Activated CD8-positive, alpha-beta memory T cell treated with anti-CD3 and anti-CD28 coated beads, Interleukin-2, amount 10 ng/mL, durations not matched to agents 7 days and 5 days (primary cell): ENCODE measurements at regions not wholly inside any gene's neighbourhood (a gene's known extent, or its start where the extent isn't known, plus 50 kb on each side); places are given as distances from the start of the nearest gene placed in this dataset.

Experiments used
- ATAC-seq: fragments of 150-1000 bp; cut with Tn5 transposase; one replicate; pipeline ENCODE4 v1.10.0; 2021; ENCODE audit warnings: moderate library complexity
- CTCF ChIA-PET: fragments of 350-600 bp; sonication (Branson Sonifier 250); formaldehyde crosslinking; loops from one replicate; lab custom pipeline; 2021; ENCODE audit warnings: antibody characterized with exemption; lab: Charles Lee
- DNase-seq: peaks from one replicate; pipeline ENCODE4 v3.0.0-alpha.2; 2020
- H3K27ac Mint-ChIP-seq: one replicate; pipeline ENCODE4 v1.8.0; 2021; ENCODE audit warnings: mild to moderate bottlenecking, mixed read lengths
- H3K27me3 Mint-ChIP-seq: one replicate; pipeline ENCODE4 v1.8.0; 2021; ENCODE audit warnings: mixed read lengths
- H3K36me3 Mint-ChIP-seq: one replicate; pipeline ENCODE4 v1.8.0; 2021; ENCODE audit warnings: mild to moderate bottlenecking, mixed read lengths
- H3K4me1 Mint-ChIP-seq: one replicate; pipeline ENCODE4 v1.8.0; 2021; ENCODE audit warnings: mixed read lengths
- H3K4me3 Mint-ChIP-seq: one replicate; pipeline ENCODE4 v1.8.0; 2021; ENCODE audit warnings: mild to moderate bottlenecking, moderate library complexity, mixed read lengths
- H3K9me3 Mint-ChIP-seq: one replicate; pipeline ENCODE4 v1.8.0; 2022; ENCODE audit warnings: low read depth, mixed read lengths

DNA sequence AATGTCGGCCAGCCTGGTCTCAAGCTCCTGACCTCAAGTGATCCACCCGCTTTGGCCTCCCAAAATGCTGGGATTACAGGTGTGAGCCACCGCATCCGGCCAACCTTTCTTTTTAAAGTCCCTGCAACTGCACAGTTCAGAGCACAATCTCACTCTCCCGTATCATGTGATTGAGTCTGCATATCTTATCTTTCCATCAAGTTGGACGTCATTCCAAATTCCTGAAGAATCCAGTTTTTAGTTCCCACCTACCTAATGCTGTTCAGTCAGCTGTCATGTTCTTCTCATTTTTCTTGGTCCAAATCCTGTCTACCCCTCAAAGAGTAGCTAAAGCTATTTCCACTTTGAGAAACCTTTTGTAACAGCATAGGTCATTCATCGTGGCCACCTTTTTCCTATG lies 110.8 kb upstream of the FBXO11 start:
- DNase-seq (no peak), ATAC-seq (no peak)
- H3K4me3 Mint-ChIP-seq, result no peak overlapping the region
- CTCF ChIA-PET, result no interaction called here
- H3K9me3 Mint-ChIP-seq, result peaks cover 2% of the 10 kb centered on the region
- no peaks in the 10 kb centered on the region for H3K4me1 Mint-ChIP-seq
- no peak overlapping the region for H3K27ac Mint-ChIP-seq
- peaks cover 2% of the 10 kb centered on the region for H3K36me3 Mint-ChIP-seq
- H3K27me3 Mint-ChIP-seq, result peaks cover 18% of the 10 kb centered on the region

DNA sequence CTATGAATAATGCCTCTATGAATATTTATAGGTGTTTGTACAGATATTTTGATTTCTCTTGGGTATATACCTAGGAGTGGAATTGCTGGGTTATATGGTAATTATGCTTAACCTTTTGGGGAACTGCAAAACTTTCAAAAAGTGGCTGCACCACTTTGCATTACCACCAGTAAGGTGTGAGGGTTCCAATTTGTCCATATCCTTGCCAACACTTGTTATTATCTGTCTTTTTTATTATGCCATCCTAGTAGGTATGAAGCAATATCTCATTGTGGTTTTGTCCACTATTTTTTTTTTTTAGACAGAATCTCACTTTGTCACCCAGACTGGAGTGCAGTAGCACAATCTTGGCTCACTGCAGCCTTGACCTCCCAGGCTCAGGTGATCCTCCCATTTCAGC lies 112.2 kb upstream of the FBXO11 start:
- H3K4me3 Mint-ChIP-seq, result no peak overlapping the region
- peaks cover 21% of the 10 kb centered on the region for H3K27me3 Mint-ChIP-seq
- ATAC-seq (no peak), DNase-seq (no peak)
- no peaks in the 10 kb centered on the region for H3K4me1 Mint-ChIP-seq
- peaks cover 2% of the 10 kb centered on the region for H3K36me3 Mint-ChIP-seq
- CTCF ChIA-PET, result no interaction called here
- peaks cover 2% of the 10 kb centered on the region for H3K9me3 Mint-ChIP-seq
- no peak overlapping the region for H3K27ac Mint-ChIP-seq

DNA sequence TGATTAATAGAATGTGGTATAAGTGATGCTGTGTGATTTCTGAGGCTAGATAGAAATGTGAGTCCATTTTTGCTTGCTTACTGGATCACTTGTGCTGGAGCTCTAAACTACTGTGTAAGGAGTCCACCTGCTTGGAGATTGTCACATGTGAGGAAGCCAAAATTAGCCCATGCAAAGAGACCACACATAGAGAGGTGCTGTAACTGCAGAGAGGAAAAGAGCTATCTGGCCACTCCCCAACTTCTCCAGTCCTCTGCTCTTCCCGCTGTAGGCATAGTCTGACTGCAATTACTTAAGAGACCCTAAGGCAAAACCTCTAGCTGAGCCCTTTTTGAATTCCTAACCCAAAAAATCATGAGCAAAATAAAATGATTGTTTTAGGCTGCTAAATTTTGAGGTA lies 120.6 kb upstream of the FBXO11 start:
- Mint-ChIP-seq H3K36me3 (no peaks in the 10 kb centered on the region), H3K4me3 (no peak overlapping the region), H3K9me3 (no peaks in the 10 kb centered on the region), H3K4me1 (no peaks in the 10 kb centered on the region), H3K27ac (no peak overlapping the region), H3K27me3 (peaks cover 33% of the 10 kb centered on the region)
- DNase-seq (no peak), ATAC-seq (no peak)
- CTCF ChIA-PET, result no interaction called here

DNA sequence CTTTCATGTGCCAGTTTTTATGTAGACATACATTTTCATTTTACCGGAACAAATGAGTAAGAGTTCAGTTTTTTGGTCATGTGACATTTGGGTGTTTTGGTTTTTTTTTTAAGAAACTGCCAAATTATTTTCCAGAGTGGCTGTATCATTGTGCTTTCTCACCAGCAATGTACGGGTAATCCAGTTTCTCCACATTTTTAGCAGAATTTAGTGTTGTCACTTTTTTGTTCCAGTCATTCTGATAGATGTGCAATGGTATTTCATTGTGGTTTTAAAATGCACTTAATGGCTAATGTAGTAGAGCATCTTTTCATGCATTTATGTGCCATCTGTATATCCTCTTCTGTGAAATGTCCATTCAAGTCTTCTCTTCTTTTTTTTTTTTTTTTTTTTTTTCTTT lies 126.5 kb upstream of the FBXO11 start:
- no peak for ATAC-seq
- no peak for DNase-seq
- CTCF ChIA-PET, result no interaction called here
- H3K9me3 Mint-ChIP-seq, result no peaks in the 10 kb centered on the region
- H3K4me3 Mint-ChIP-seq, result no peak overlapping the region
- H3K36me3 Mint-ChIP-seq, result no peaks in the 10 kb centered on the region
- H3K27ac Mint-ChIP-seq, result no peak overlapping the region
- peaks cover 7% of the 10 kb centered on the region for H3K27me3 Mint-ChIP-seq
- H3K4me1 Mint-ChIP-seq, result no peaks in the 10 kb centered on the region

DNA sequence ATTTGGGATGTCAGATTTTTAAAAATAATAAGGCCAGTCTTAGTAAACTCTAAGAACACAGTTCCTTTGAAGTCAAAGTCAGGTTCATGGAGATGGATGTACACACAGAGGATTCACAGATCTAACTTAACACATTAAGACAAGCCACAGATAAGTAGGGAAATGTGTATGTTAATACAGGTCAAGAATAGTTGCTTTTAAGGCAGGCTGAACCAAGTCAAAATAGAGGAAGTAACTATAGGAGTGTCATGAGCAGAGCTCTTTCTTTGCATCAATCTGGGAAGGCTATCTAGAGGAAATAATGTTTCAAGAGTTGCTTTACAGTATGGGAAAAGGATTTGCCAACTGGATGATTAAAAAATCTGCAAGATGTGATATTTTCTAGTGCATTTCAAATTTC lies 128.0 kb upstream of the FBXO11 start:
- Mint-ChIP-seq H3K4me3 (no peak overlapping the region), H3K27me3 (peaks cover 4% of the 10 kb centered on the region), H3K36me3 (no peaks in the 10 kb centered on the region), H3K4me1 (no peaks in the 10 kb centered on the region), H3K27ac (no peak overlapping the region), H3K9me3 (no peaks in the 10 kb centered on the region)
- CTCF ChIA-PET, result no interaction called here
- ATAC-seq (no peak), DNase-seq (no peak)

DNA sequence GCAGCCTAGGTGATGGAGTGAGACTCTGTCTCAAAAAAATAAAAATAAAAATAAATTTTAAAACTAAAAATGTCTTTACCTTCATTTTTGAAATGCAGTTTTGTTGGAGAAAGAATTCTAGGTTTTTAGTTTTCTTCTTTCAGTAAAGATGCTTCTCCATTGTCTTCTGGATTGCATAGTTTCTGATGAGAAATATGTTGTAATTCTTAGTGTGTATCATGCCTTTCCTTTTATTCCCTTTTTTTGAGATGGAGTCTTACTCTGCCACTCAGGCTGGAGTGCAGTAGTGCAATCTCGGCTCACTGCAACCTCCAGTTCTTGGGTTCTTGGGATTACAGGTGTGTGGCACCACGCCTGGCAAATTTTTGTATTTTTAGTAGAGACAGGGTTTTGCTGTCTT lies 130.0 kb upstream of the FBXO11 start:
- Mint-ChIP-seq H3K4me1 (no peaks in the 10 kb centered on the region), H3K9me3 (no peaks in the 10 kb centered on the region), H3K27ac (no peak overlapping the region), H3K27me3 (no peaks in the 10 kb centered on the region), H3K36me3 (no peaks in the 10 kb centered on the region), H3K4me3 (no peak overlapping the region)
- CTCF ChIA-PET, result no interaction called here
- ATAC-seq (no peak), DNase-seq (no peak)

DNA sequence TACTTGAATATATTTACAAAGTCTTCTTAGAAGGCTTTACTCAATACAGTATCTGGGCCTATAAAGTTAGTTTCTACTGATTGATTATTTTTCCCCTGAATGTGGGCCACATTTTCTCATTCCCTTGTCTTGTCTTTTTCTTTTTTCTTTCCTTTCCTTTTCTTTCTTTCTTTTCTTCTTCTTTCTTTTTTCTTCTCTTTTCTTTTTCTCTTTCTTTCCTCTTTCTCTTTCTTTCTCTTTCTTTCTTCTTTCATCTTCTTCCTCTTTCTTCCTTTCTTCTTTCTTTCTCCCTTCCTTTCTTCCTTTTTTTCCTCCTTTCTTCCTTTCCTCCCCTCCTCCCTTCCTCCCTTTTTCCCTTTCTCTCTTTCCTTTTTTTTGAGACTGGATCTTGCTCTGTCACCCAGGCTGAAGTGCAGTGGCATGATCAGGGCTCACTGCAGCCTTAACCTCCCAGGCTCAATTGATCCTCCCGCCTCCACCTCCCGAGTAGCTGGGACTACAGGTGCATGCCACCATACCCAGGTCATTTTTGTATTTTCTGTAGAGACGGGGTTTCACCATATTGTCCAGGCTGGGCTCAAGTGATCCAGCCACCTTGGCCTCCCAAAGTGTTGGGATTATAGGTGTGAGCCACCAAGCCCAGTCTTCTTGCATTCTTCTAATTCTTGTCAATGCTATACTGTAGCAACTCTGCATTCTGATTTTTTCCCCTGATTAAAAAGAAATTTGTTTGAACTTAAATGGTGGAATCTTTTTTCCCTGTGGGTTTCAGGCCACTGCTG lies 133.1 kb upstream of the FBXO11 start:
- Mint-ChIP-seq H3K4me3 (no peak overlapping the region), H3K4me1 (no peaks in the 10 kb centered on the region), H3K27me3 (peaks cover 9% of the 10 kb centered on the region), H3K27ac (no peak overlapping the region), H3K9me3 (no peaks in the 10 kb centered on the region), H3K36me3 (no peaks in the 10 kb centered on the region)
- no peak for ATAC-seq
- no peak for DNase-seq
- CTCF ChIA-PET, result no interaction called here

DNA sequence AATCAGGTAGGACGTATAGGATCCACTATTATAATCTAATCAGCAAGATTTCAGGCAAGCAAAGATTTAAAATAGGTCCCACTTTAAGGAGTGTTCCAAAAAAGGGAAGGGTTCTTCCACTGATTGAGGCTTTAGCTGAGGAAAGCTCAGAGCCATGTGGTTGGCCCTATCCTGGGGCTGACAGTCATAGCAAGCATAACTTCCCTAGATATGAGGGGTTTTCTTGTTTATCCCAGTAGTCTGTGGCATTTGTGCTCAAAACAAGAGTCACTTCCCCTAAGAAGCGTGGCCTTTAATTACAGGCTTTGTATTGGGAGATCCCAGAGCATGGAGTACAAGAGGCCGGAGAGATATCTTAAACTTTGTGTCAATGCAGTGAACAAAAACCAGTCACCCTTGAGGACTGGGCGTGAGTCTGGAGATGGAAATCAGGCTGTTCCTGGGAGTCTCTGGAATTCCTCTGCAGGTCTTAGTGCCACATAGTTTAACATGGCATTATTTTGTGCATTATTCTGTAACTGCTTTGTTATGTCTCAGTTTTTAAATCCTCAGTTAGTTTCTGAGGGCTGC lies 136.9 kb upstream of the FBXO11 start:
- Mint-ChIP-seq H3K4me1 (no peaks in the 10 kb centered on the region), H3K9me3 (no peaks in the 10 kb centered on the region), H3K36me3 (no peaks in the 10 kb centered on the region), H3K27ac (no peak overlapping the region), H3K27me3 (peaks cover 9% of the 10 kb centered on the region), H3K4me3 (no peak overlapping the region)
- DNase-seq (no peak), ATAC-seq (no peak)
- CTCF ChIA-PET, result no interaction called here

DNA sequence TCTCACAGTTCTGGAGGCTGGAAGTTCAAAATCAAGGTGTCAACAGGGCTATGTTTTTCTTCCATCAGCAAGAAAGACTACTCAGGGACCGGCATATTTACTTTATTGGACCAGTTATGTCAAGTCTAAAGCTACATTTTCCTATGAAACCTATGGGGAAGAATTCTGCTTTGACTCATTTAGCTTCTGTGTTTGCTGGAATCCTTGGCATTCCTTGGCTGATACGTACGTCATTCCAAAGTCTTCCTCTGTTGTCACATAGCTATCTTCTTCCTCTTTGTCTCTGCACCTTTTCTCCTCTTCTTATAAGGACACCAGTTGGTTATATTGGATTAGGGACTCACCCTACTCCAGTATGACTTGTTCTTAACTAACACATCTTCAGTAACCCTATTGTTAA lies 137.4 kb upstream of the FBXO11 start:
- Mint-ChIP-seq H3K27ac (no peak overlapping the region), H3K9me3 (no peaks in the 10 kb centered on the region), H3K4me1 (no peaks in the 10 kb centered on the region), H3K36me3 (no peaks in the 10 kb centered on the region), H3K4me3 (no peak overlapping the region), H3K27me3 (peaks cover 9% of the 10 kb centered on the region)
- ATAC-seq (no peak), DNase-seq (no peak)
- CTCF ChIA-PET, result no interaction called here

DNA sequence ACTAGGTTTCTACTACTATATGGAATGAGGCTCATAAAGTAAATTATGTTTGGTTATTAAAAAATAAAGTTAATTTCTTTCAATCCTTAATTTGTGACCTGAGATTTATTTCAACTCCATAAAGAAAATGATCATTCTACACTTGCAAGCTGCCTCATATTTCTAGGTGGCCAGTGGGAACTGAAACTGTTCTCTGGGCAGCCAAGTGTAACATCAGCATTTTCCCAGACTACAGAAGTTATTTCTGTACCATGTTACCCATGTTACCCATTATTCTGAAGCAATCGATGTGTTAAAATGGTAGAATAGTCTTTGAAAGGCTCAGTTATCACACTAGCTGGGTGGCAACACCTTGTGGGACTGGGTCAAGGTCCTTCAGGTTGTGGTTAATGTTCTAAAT lies 139.3 kb upstream of the FBXO11 start:
- DNase-seq (no peak), ATAC-seq (no peak)
- no peak overlapping the region for H3K4me3 Mint-ChIP-seq
- H3K4me1 Mint-ChIP-seq, result no peaks in the 10 kb centered on the region
- H3K27ac Mint-ChIP-seq, result no peak overlapping the region
- CTCF ChIA-PET, result no interaction called here
- peaks cover 9% of the 10 kb centered on the region for H3K27me3 Mint-ChIP-seq
- no peaks in the 10 kb centered on the region for H3K36me3 Mint-ChIP-seq
- no peaks in the 10 kb centered on the region for H3K9me3 Mint-ChIP-seq

DNA sequence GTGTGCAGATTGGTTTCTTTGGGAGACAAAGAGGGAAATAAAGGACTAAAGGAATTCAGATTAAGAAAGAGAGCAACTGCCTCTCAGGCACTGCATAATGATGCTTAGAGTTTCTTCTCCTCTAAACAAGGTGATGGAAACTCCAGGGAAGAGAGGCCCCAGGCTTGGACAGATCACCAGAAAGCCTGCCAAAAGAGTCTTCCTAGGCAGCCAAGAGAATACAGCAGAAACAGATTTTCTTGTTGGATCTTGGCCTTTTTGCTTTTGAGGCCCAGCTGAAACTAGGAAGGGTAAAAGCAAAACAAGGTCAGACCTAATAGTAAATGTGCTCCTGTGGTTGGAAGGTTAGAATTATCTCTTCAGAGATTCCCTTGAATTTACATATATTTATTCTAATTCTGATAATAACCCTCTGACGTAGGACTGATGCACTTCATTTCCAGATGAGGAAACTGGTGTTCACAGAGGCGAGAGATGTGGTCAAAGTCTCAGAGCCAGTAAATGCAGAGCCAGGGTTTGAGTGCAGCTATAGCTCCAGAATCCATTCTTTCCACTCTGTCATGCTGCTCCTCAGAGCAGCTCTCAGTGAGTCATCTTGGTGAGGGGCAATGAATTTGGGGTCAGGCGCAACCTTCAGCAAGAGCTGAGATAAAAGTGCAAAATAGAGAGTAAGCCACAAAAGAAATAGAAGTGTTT lies 142.3 kb upstream of the FBXO11 start:
- no peaks in the 10 kb centered on the region for H3K9me3 Mint-ChIP-seq
- no peaks in the 10 kb centered on the region for H3K4me1 Mint-ChIP-seq
- no peaks in the 10 kb centered on the region for H3K36me3 Mint-ChIP-seq
- no peak overlapping the region for H3K4me3 Mint-ChIP-seq
- ATAC-seq (no peak), DNase-seq (no peak)
- CTCF ChIA-PET, result no interaction called here
- H3K27ac Mint-ChIP-seq, result no peak overlapping the region
- H3K27me3 Mint-ChIP-seq, result no peaks in the 10 kb centered on the region

DNA sequence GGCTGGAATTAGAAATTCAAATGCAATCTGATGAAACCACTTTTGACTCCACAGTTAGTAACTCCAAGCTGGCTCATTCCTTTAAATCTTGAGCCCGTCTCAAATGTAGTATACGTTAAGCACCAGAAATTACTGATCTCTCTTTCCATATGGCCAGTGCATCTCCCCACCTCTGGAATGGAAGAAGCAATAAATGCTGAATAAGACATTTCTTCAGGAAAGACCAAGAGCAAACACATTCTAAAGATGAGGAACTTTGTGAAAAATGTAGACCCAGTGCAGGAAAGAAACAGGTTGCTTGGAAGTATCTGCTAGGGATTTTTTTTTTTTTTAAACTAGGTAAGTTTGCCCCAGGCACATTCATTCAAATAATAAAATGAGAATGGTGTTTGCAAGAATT lies 143.1 kb upstream of the FBXO11 start:
- CTCF ChIA-PET, result no interaction called here
- H3K4me3 Mint-ChIP-seq, result no peak overlapping the region
- no peaks in the 10 kb centered on the region for H3K4me1 Mint-ChIP-seq
- no peak for DNase-seq
- no peaks in the 10 kb centered on the region for H3K27me3 Mint-ChIP-seq
- no peak for ATAC-seq
- no peaks in the 10 kb centered on the region for H3K9me3 Mint-ChIP-seq
- no peaks in the 10 kb centered on the region for H3K36me3 Mint-ChIP-seq
- H3K27ac Mint-ChIP-seq, result no peak overlapping the region

DNA sequence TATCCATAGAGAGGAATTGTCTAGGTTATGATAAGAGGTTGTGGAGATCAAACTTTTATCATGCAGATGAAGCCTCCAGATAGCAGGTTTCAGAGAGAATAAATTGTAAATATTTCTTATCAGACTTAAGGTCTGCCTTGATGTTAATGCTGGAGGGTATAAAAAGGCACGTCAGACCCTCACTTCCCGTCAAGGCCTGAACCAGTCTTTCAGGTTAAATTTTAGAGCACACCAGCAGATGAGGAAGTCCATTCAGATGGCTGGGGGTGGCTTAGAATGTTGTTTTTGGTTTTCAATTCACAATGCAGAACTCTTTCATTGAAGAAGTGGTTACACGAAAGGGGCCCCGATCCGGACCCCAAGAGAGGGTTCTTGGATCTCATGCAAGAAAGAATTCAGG lies 144.4 kb upstream of the FBXO11 start:
- Mint-ChIP-seq H3K9me3 (no peaks in the 10 kb centered on the region), H3K36me3 (no peaks in the 10 kb centered on the region)

DNA sequence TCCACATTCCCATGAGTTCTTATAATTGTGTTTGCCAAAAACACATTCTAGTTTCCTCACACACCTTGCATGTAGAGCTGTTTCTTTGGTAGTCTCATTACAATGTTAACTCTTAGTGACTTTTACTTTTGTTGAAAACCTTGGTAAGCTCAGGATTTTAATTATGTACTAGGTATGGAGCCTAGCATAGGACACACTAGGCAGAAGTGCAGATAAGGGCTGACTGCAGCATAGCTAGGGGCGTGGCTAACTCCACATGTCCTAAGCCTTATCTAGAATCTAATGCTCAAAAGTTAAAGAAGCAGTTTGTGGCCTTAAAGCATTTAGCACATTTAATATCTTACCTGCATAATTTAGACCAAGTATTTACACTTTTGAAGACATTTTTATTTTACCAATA lies 153.7 kb upstream of the FBXO11 start:
- Mint-ChIP-seq H3K36me3 (no peaks in the 10 kb centered on the region), H3K4me3 (no peak overlapping the region), H3K9me3 (peaks cover 3% of the 10 kb centered on the region), H3K4me1 (no peaks in the 10 kb centered on the region), H3K27ac (no peak overlapping the region), H3K27me3 (peaks cover 18% of the 10 kb centered on the region)
- DNase-seq, result no peak
- CTCF ChIA-PET, result no interaction called here
- ATAC-seq, result no peak

More for the DNA sequence above, 144.4 kb upstream of the FBXO11 start:
- Mint-ChIP-seq H3K27ac (no peak overlapping the region), H3K4me3 (no peak overlapping the region), H3K27me3 (no peaks in the 10 kb centered on the region), H3K4me1 (no peaks in the 10 kb centered on the region)
- CTCF ChIA-PET, result no interaction called here
- ATAC-seq, result no peak
- DNase-seq, result no peak
